Right ventricle myocardium inferior (tissue), 1 donor: ENCODE measurements at regions not wholly inside any gene's neighbourhood (a gene's known extent, or its start where the extent isn't known, plus 50 kb on each side); places are given as distances from the start of the nearest gene placed in this dataset.

ENCODE experiments used
- ATAC-seq: fragments of 200-7000 bp; cut with Tn5 transposase; one replicate; pipeline ENCODE4 v1.9.1; 2020; ENCODE audit warnings: mild to moderate bottlenecking, moderate library complexity
- DNase-seq: peaks from one replicate; pipeline ENCODE4 v3.0.0; 2021; ENCODE audit errors: missing footprints
- intact Hi-C: fragments of 100-400 bp; cut with DNase I; formaldehyde crosslinking; loops from one replicate; pipeline ENCODE4 v1.11.0; 2022
- donor health status: DM: no; HTN: yes; CAD: no; lungs with severe emphysema.

GRCh38 chr18:57241869-57242268 is 95.0 kb downstream of the BOD1L2 start:
- intact Hi-C loops = no loop called here
- DNase-seq (no peak), ATAC-seq (no peak)

GRCh38 chr18:57242285-57242684 is 95.4 kb downstream of the BOD1L2 start:
- intact Hi-C loops = no loop called here
- DNase-seq (no peak), ATAC-seq (no peak)

- intact Hi-C loops = no loop called here
- ATAC-seq (no peak), DNase-seq (no peak)
Measured at GRCh38 chr18:57243624-57244179, 96.8 kb downstream of the BOD1L2 start.

- ATAC-seq = no peak
- intact Hi-C loops = no loop called here
- DNase-seq = no peak
Measured at GRCh38 chr18:57249179-57249578, 102.3 kb downstream of the BOD1L2 start.

GRCh38 chr18:57249883-57250282 is 102.5 kb upstream of the ST8SIA3 start:
- intact Hi-C loops = loop anchor here (2.0 kb wide), 1 partner anchor 23 kb away; no protein-coding TSS in a partner anchor
- ATAC-seq (no peak), DNase-seq (no peak)

GRCh38 chr18:57251747-57252146 is 100.6 kb upstream of the ST8SIA3 start:
- intact Hi-C loops = loop anchor here (2.0 kb wide), 1 partner anchor 21 kb away; no protein-coding TSS in a partner anchor
- DNase-seq (no peak), ATAC-seq (no peak)

GRCh38 chr18:57253903-57254302 is 98.5 kb upstream of the ST8SIA3 start:
- ATAC-seq (no peak), DNase-seq (no peak)
- intact Hi-C loops = no loop called here

GRCh38 chr18:57258131-57258777 is 94.1 kb upstream of the ST8SIA3 start:
- DNase-seq (no peak), ATAC-seq (no peak)
- intact Hi-C loops = no loop called here

- intact Hi-C loops = no loop called here
- no peak for ATAC-seq
- no peak for DNase-seq
Measured at GRCh38 chr18:57267368-57267925, 84.9 kb upstream of the ST8SIA3 start.

GRCh38 chr18:57269756-57270155 is 82.6 kb upstream of the ST8SIA3 start:
- intact Hi-C loops = no loop called here
- DNase-seq (no peak), ATAC-seq (no peak)

- ATAC-seq = no peak
- intact Hi-C loops = no loop called here
- no peak for DNase-seq
Measured at GRCh38 chr18:57270156-57270555, 82.2 kb upstream of the ST8SIA3 start.

- DNase-seq = no peak
- no peak for ATAC-seq
- intact Hi-C loops = loop anchor here (2.0 kb wide), 1 partner anchor 22 kb away; no protein-coding TSS in a partner anchor
Measured at GRCh38 chr18:57273194-57273593, 79.2 kb upstream of the ST8SIA3 start.

- intact Hi-C loops = no loop called here
- no peak for DNase-seq
- no peak for ATAC-seq
Measured at GRCh38 chr18:57275111-57275510, 77.2 kb upstream of the ST8SIA3 start.

- intact Hi-C loops = no loop called here
- DNase-seq = no peak
- no peak for ATAC-seq
Measured at GRCh38 chr18:57276829-57277228, 75.5 kb upstream of the ST8SIA3 start.

GRCh38 chr18:57278933-57279332 is 73.4 kb upstream of the ST8SIA3 start:
- DNase-seq (no peak), ATAC-seq (no peak)
- intact Hi-C loops = no loop called here

GRCh38 chr18:57281519-57281918 is 70.8 kb upstream of the ST8SIA3 start:
- no peak for DNase-seq
- intact Hi-C loops = no loop called here
- ATAC-seq = no peak

- ATAC-seq = no peak
- DNase-seq = no peak
Measured at GRCh38 chr18:57286949-57287348, 65.4 kb upstream of the ST8SIA3 start.

GRCh38 chr18:57287766-57288165 is 64.6 kb upstream of the ST8SIA3 start:
- ATAC-seq = no peak
- intact Hi-C loops = no loop called here
- no peak for DNase-seq

More at GRCh38 chr18:57286949-57287348, 65.4 kb upstream of the ST8SIA3 start:
- intact Hi-C loops = no loop called here

- no peak for DNase-seq
- no peak for ATAC-seq
- intact Hi-C loops = no loop called here
Measured at GRCh38 chr18:57294547-57294946, 57.8 kb upstream of the ST8SIA3 start.

GRCh38 chr18:57296336-57296735 is 56.0 kb upstream of the ST8SIA3 start:
- intact Hi-C loops = no loop called here
- DNase-seq (no peak), ATAC-seq (no peak)
